PC-3 (cell line): ENCODE measurements at regions not wholly inside any gene's neighbourhood (a gene's known extent, or its start where the extent isn't known, plus 50 kb on each side); places are given as distances from the start of the nearest gene placed in this dataset.

Experiments
- ATAC-seq: fragments of 200-7000 bp; cut with Tn5 transposase; 2 replicates; pipeline ENCODE4 v1.9.1; 2020; ENCODE audit warnings: mild to moderate bottlenecking, moderate library complexity
- BruUV-seq: library from RNA; stranded (reverse); fragments of 400-500 nt; replicated peaks from 2 replicates; lab custom pipeline; 2021; lab: Mats Ljungman, UMichigan
- CTCF ChIA-PET: fragments of 300-600 bp; sonication (Branson Sonifier 250); formaldehyde crosslinking; loops from one replicate; lab custom pipeline; 2022; ENCODE audit warnings: antibody characterized with exemption; lab: Charles Lee
- POLR2A ChIA-PET: fragments of 300-600 bp; sonication (Branson Sonifier 250); formaldehyde crosslinking; loops from one replicate; lab custom pipeline; 2022; ENCODE audit warnings: antibody characterized with exemption; ENCODE audit not compliant: unreplicated experiment; lab: Charles Lee
- DNase-seq: peaks from one replicate; pipeline ENCODE4 v3.0.0-alpha.2; 2015
- H2AFZ ChIP-seq: fragments of 300-600 bp; sonication (generic); 2 replicates; pipeline ENCODE4 v1.6.0; 2016; ENCODE audit warnings: antibody characterized with exemption, low read length
- H3F3A ChIP-seq: fragments of 300-600 bp; sonication (generic); one replicate; pipeline ENCODE4 v1.6.0; 2017; ENCODE audit warnings: antibody characterized with exemption, low read length, control low read depth, mild to moderate bottlenecking; ENCODE audit not compliant: unreplicated experiment
- H3K27ac ChIP-seq: fragments of 300-600 bp; sonication (generic); 2 replicates; pipeline ENCODE4 v1.5.1; 2016; ENCODE audit warnings: mild to moderate bottlenecking, low read length
- H3K27me3 ChIP-seq: fragments of 300-600 bp; sonication (generic); 2 replicates; pipeline ENCODE4 v1.6.1; 2016; ENCODE audit warnings: low read length, mixed read lengths
- H3K36me3 ChIP-seq: fragments of 300-600 bp; sonication (generic); 2 replicates; pipeline ENCODE4 v1.6.1; 2016; ENCODE audit warnings: low read depth, mixed run types, low read length, mixed read lengths
- H3K4me1 ChIP-seq: fragments of 300-600 bp; sonication (generic); 2 replicates; pipeline ENCODE4 v1.5.1; 2016; ENCODE audit warnings: low read length; ENCODE audit not compliant: insufficient read depth
- H3K4me2 ChIP-seq: fragments of 300-600 bp; sonication (generic); 2 replicates; pipeline ENCODE4 v1.6.0; 2016; ENCODE audit warnings: low read length
- H3K4me3 ChIP-seq: fragments of 300-600 bp; sonication (generic); 2 replicates; pipeline ENCODE4 v1.5.1; 2016; ENCODE audit warnings: mild to moderate bottlenecking, low read length, mixed read lengths
- H3K79me2 ChIP-seq: fragments of 300-600 bp; sonication (generic); 2 replicates; pipeline ENCODE4 v1.6.1; 2017; ENCODE audit warnings: low read length, mixed read lengths
- H3K9ac ChIP-seq: fragments of 300-600 bp; sonication (generic); 2 replicates; pipeline ENCODE4 v1.6.0; 2016; ENCODE audit warnings: mild to moderate bottlenecking, low read length
- H3K9me2 ChIP-seq: fragments of 300-600 bp; sonication (generic); replicated peaks from 2 replicates; pipeline ENCODE4 v1.6.1; 2016; ENCODE audit warnings: mixed run types, low read length, mixed read lengths
- H3K9me3 ChIP-seq: fragments of 300-600 bp; sonication (generic); 2 replicates; pipeline ENCODE4 v1.6.1; 2016; ENCODE audit warnings: low read length, mixed read lengths
- H4K20me1 ChIP-seq: fragments of 300-600 bp; sonication (generic); 2 replicates; pipeline ENCODE4 v1.6.1; 2016; ENCODE audit warnings: low read length, mixed read lengths
- CTCF ChIP-seq: fragments of 300-600 bp; sonication (generic); conservative IDR thresholded peaks from 2 replicates; pipeline ENCODE4 v1.5.1; 2017; ENCODE audit warnings: antibody characterized with exemption, low read depth, mild to moderate bottlenecking, low read length
- EZH2 ChIP-seq: fragments of 300-600 bp; sonication (generic); IDR thresholded peaks from one replicate; pipeline ENCODE4 v1.6.1; 2017; ENCODE audit warnings: antibody characterized with exemption, mild to moderate bottlenecking, low read length; ENCODE audit not compliant: unreplicated experiment
- EZH2phosphoT487 ChIP-seq: fragments of 300-600 bp; sonication (generic); IDR thresholded peaks from 2 replicates; pipeline ENCODE4 v1.6.1; 2018; ENCODE audit warnings: mild to moderate bottlenecking, antibody characterized with exemption, low read length, borderline replicate concordance
- intact Hi-C: fragments of 100-400 bp; cut with micrococcal nuclease; formaldehyde crosslinking; loops from 2 replicates; pipeline ENCODE4 v1.9.0; 2023

GRCh38 chr4:182018691-182019090, 224.5 kb upstream of the TENM3 start:
- TF ChIP-seq CTCF = no peak
- TF ChIP-seq EZH2phosphoT487 = no peak
- TF ChIP-seq EZH2 = no peak
- no TSS peak for BruUV-seq

GRCh38 chr4:182019148-182019652, 224.0 kb upstream of the TENM3 start:
- no TSS peak for BruUV-seq
- ChIA-PET CTCF (no interaction called here), POLR2A (no interaction called here)
- no peaks in the 10 kb centered on the region for H4K20me1 ChIP-seq
- no peaks in the 10 kb centered on the region for H3F3A ChIP-seq
- no peak overlapping the region for H3K4me3 ChIP-seq
- DNase-seq = no peak
- H3K9me2 ChIP-seq = no peaks in the 10 kb centered on the region
- H3K9me3 ChIP-seq = no peaks in the 10 kb centered on the region
- H3K4me1 ChIP-seq = no peaks in the 10 kb centered on the region
- H3K9ac ChIP-seq = no peak overlapping the region
- no peak overlapping the region for H3K27ac ChIP-seq
- no peaks in the 10 kb centered on the region for H3K79me2 ChIP-seq
- H3K27me3 ChIP-seq = no peaks in the 10 kb centered on the region
- intact Hi-C loops = no loop called here
- no peak for ATAC-seq
- TF ChIP-seq CTCF = no peak
- no peak for TF ChIP-seq EZH2phosphoT487
- no peak for TF ChIP-seq EZH2
- H2AFZ ChIP-seq = no peak overlapping the region
- no peaks in the 10 kb centered on the region for H3K36me3 ChIP-seq
- H3K4me2 ChIP-seq = no peak overlapping the region

More at GRCh38 chr4:182018691-182019090, 224.5 kb upstream of the TENM3 start:
- Histone ChIP-seq H3K27me3 (no peaks in the 10 kb centered on the region), H3K4me2 (no peak overlapping the region), H4K20me1 (no peaks in the 10 kb centered on the region), H3K4me1 (no peaks in the 10 kb centered on the region), H3K36me3 (no peaks in the 10 kb centered on the region), H3K4me3 (no peak overlapping the region), H2AFZ (no peak overlapping the region), H3K9ac (no peak overlapping the region), H3K9me3 (no peaks in the 10 kb centered on the region), H3K79me2 (no peaks in the 10 kb centered on the region), H3K9me2 (no peaks in the 10 kb centered on the region), H3K27ac (no peak overlapping the region), H3F3A (no peaks in the 10 kb centered on the region)
- CTCF ChIA-PET = no interaction called here
- no peak for ATAC-seq
- no peak for DNase-seq
- intact Hi-C loops = no loop called here
- POLR2A ChIA-PET = interaction anchor here (0.7 kb wide), 1 partner anchor 687 kb away, joined by 3 read pairs; no protein-coding TSS in a partner anchor

GRCh38 chr4:182022909-182023308, 220.3 kb upstream of the TENM3 start:
- TF ChIP-seq EZH2 = no peak
- H3K4me1 ChIP-seq = no peaks in the 10 kb centered on the region
- intact Hi-C loops = no loop called here
- H3K79me2 ChIP-seq = no peaks in the 10 kb centered on the region
- no peak overlapping the region for H3K27ac ChIP-seq
- POLR2A ChIA-PET = no interaction called here
- no peak overlapping the region for H3K9ac ChIP-seq
- H3K9me3 ChIP-seq = no peaks in the 10 kb centered on the region
- H3K4me3 ChIP-seq = no peak overlapping the region
- CTCF ChIA-PET = no interaction called here
- DNase-seq (no peak), ATAC-seq (no peak)
- H3K36me3 ChIP-seq = no peaks in the 10 kb centered on the region
- no peak overlapping the region for H3K4me2 ChIP-seq
- no peak overlapping the region for H2AFZ ChIP-seq
- H3F3A ChIP-seq = no peaks in the 10 kb centered on the region
- H3K27me3 ChIP-seq = no peaks in the 10 kb centered on the region
- H3K9me2 ChIP-seq = no peaks in the 10 kb centered on the region
- no peaks in the 10 kb centered on the region for H4K20me1 ChIP-seq
- no TSS peak for BruUV-seq
